OCI-LY3 (cell line): ENCODE measurements at regions not wholly inside any gene's neighbourhood (a gene's known extent, or its start where the extent isn't known, plus 50 kb on each side); places are given as distances from the start of the nearest gene placed in this dataset.

Experiments
- H2AFZ ChIP-seq: fragments of 200-600, 300-600 bp; shearing (Covaris generic); 2 replicates; pipeline ENCODE4 v1.6.0; 2014; ENCODE audit warnings: antibody characterized with exemption, low read depth, low read length
- H3K27ac ChIP-seq: fragments of 200-600, 300-600 bp; sonication (generic); 2 replicates; pipeline ENCODE4 v1.5.1; 2014; ENCODE audit warnings: mild to moderate bottlenecking, low read length, moderate library complexity, mixed read lengths
- H3K27me3 ChIP-seq: fragments of 200-600, 300-600 bp; sonication (generic); 2 replicates; pipeline ENCODE4 v1.6.1; 2014; ENCODE audit warnings: low read depth, low read length, mixed read lengths
- H3K36me3 ChIP-seq: fragments of 200-600, 300-600 bp; sonication (generic); replicated peaks from 2 replicates; pipeline ENCODE3; 2014; ENCODE audit warnings: low read depth, low read length, mixed read lengths
- H3K4me1 ChIP-seq: fragments of 300-600, 200-600 bp; sonication (generic); 2 replicates; pipeline ENCODE4 v1.6.1; 2014; ENCODE audit warnings: low read length, mixed read lengths
- H3K4me2 ChIP-seq: fragments of 200-600, 300-600 bp; sonication (generic); 2 replicates; pipeline ENCODE4 v1.6.1; 2014; ENCODE audit warnings: low read length, mixed read lengths
- H3K4me3 ChIP-seq: fragments of 300-600, 200-600 bp; sonication (generic); 2 replicates; pipeline ENCODE4 v1.5.1; 2014; ENCODE audit warnings: antibody characterized with exemption, mild to moderate bottlenecking, low read length, moderate library complexity
- H3K79me2 ChIP-seq: fragments of 300-600, 200-600 bp; shearing (Covaris generic); 2 replicates; pipeline ENCODE4 v1.6.1; 2014; ENCODE audit warnings: mild to moderate bottlenecking, low read length, mixed read lengths
- H3K9ac ChIP-seq: fragments of 300-600, 200-600 bp; shearing (Covaris generic); 2 replicates; pipeline ENCODE4 v1.6.0; 2014; ENCODE audit warnings: mild to moderate bottlenecking, low read length, moderate library complexity
- H3K9me3 ChIP-seq: fragments of 200-600, 300-600 bp; shearing (Covaris generic); 2 replicates; pipeline ENCODE4 v1.6.1; 2014; ENCODE audit warnings: low read length, mixed read lengths; ENCODE audit not compliant: insufficient read depth
- H4K20me1 ChIP-seq: fragments of 200-600, 300-600 bp; sonication (generic); 2 replicates; pipeline ENCODE4 v1.6.1; 2016; ENCODE audit warnings: low read length, mixed read lengths; ENCODE audit not compliant: insufficient read depth
- CTCF ChIP-seq: fragments of 200-600, 300-600 bp; sonication (generic); IDR thresholded peaks from 2 replicates; pipeline ENCODE4 v1.5.1; 2014; ENCODE audit warnings: antibody characterized with exemption, low read length, low read depth
- EZH2phosphoT487 ChIP-seq: fragments of 200-600 bp; shearing (Covaris generic); IDR thresholded peaks from 2 replicates; pipeline ENCODE4 v1.6.1; 2018; ENCODE audit warnings: antibody characterized with exemption, mixed run types, low read depth

DNA sequence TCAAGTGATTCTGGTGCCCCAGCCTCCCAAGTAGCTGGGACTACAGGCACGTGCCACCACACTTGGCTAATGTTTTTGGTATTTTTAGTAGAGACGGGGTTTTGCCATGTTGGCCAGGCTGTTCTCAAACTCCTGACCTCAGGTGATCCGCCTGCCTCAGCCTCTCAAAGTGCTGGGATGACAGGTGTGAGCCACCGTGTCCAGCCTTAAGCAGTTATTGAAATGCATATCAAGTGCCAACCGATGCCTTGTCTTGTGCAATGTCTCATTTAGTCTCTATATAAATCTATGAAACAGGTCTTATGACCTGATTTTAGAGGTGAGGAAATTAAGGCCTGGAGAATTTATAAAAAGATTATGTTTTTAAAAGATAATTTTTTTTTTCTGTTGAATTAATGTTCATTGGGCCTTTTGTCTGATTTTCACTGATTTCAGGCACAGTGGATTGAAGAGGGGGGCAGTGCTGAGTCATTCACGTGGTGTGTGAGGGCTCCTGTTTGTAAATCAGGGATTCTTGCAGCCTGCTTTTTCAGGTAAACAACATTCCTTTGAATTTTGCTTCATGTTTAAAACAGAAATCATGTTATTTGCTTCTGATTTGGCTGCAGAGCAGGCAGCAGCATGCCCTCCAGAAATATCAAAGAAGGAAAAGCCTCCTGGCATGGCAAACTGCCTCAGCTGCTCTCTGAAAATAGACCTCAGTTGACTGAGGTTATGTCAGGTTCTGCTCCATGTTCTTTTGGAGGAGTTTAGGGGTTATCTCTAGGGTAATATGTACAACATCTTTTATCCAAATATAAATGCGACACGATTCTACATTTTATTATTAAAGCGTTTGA is 407.0 kb upstream of the RGMA start:
- no peak overlapping the region for H3K4me3 ChIP-seq
- no peaks in the 10 kb centered on the region for H3K4me1 ChIP-seq
- no peak overlapping the region for H2AFZ ChIP-seq
- no peaks in the 10 kb centered on the region for H3K9me3 ChIP-seq
- H3K27ac ChIP-seq, result no peak overlapping the region
- no peak overlapping the region for H3K4me2 ChIP-seq
- no peaks in the 10 kb centered on the region for H3K79me2 ChIP-seq
- no peak for TF ChIP-seq CTCF
- no peak for TF ChIP-seq EZH2phosphoT487
- no peak overlapping the region for H3K9ac ChIP-seq
- no peaks in the 10 kb centered on the region for H3K36me3 ChIP-seq
- no peaks in the 10 kb centered on the region for H4K20me1 ChIP-seq
- peaks cover 3% of the 10 kb centered on the region; the same call in 1 of the 2 replicates for H3K27me3 ChIP-seq

- Histone ChIP-seq H3K9ac (no peak overlapping the region), H3K9me3 (no peaks in the 10 kb centered on the region), H2AFZ (no peak overlapping the region), H4K20me1 (no peaks in the 10 kb centered on the region), H3K27me3 (no peaks in the 10 kb centered on the region), H3K27ac (no peak overlapping the region), H3K4me2 (no peak overlapping the region), H3K79me2 (no peaks in the 10 kb centered on the region), H3K4me1 (no peaks in the 10 kb centered on the region), H3K36me3 (no peaks in the 10 kb centered on the region), H3K4me3 (no peak overlapping the region)
- no peak for TF ChIP-seq CTCF
- no peak for TF ChIP-seq EZH2phosphoT487
Measured at GRCh38 chr15:93493172-93493571, 404.2 kb upstream of the RGMA start.

GRCh38 chr15:93491291-93491690 is 402.3 kb upstream of the RGMA start:
- Histone ChIP-seq H3K36me3 (no peaks in the 10 kb centered on the region), H3K27ac (no peak overlapping the region), H3K9ac (no peak overlapping the region), H3K79me2 (no peaks in the 10 kb centered on the region), H3K4me1 (no peaks in the 10 kb centered on the region), H2AFZ (no peak overlapping the region), H4K20me1 (no peaks in the 10 kb centered on the region), H3K27me3 (no peaks in the 10 kb centered on the region), H3K4me2 (no peak overlapping the region), H3K9me3 (no peaks in the 10 kb centered on the region), H3K4me3 (no peak overlapping the region)
- TF ChIP-seq EZH2phosphoT487, result no peak

DNA sequence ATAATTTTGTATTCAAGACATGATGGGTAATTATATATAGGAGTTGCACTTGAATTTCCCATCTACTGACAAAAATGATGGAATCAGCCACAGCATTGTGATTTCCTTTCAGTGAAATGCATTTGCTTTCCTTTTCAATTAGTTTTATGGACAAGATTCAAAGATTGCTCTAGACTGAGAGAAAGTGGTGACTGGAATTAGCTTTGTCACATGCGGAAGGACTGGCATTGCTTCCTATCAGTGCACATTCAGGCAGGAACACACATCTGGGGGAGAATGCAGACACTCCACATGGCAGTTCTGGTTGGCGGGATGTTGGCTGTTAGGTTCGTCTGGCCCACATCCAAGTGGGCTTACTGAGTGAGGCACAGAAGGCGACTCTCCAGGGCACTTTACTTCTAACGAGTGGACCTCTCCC is 399.3 kb upstream of the RGMA start:
- Histone ChIP-seq H3K9ac (no peak overlapping the region), H3K79me2 (no peaks in the 10 kb centered on the region), H3K27ac (no peak overlapping the region), H3K4me1 (no peaks in the 10 kb centered on the region), H3K4me3 (no peak overlapping the region), H3K9me3 (no peaks in the 10 kb centered on the region), H3K4me2 (no peak overlapping the region), H3K27me3 (no peaks in the 10 kb centered on the region), H4K20me1 (no peaks in the 10 kb centered on the region), H3K36me3 (no peaks in the 10 kb centered on the region), H2AFZ (no peak overlapping the region)
- TF ChIP-seq EZH2phosphoT487, result no peak
- TF ChIP-seq CTCF, result no peak
